Fibroblast of villous mesenchyme (primary cell): ENCODE measurements at regions not wholly inside any gene's neighbourhood (a gene's known extent, or its start where the extent isn't known, plus 50 kb on each side); places are given as distances from the start of the nearest gene placed in this dataset.

Experiments
- DNase-seq: peaks from one replicate; pipeline ENCODE4 v3.0.0-alpha.2; 2010; ENCODE audit warnings: low read depth
- H3K4me3 ChIP-seq: 2 replicates; pipeline ENCODE4 v1.5.1; 2011; ENCODE audit warnings: low read depth, mild to moderate bottlenecking, low read length
- CTCF ChIP-seq: IDR thresholded peaks from 2 replicates; pipeline ENCODE4 v1.5.1; 2012; ENCODE audit warnings: low read depth, mild to moderate bottlenecking, low read length; ENCODE audit not compliant: insufficient read depth

GRCh38 chr4:67019686-67020437 is 525.4 kb downstream of the CENPC start:
- TF ChIP-seq CTCF = no peak
- no peak for DNase-seq
- no peak overlapping the region for H3K4me3 ChIP-seq

- no peak for DNase-seq
- no peak for TF ChIP-seq CTCF
- H3K4me3 ChIP-seq = no peak overlapping the region
Measured at GRCh38 chr4:67014592-67014991, 530.7 kb downstream of the CENPC start.

GRCh38 chr4:67006791-67007190 is 538.5 kb downstream of the CENPC start:
- no peak overlapping the region for H3K4me3 ChIP-seq
- TF ChIP-seq CTCF = no peak
- no peak for DNase-seq

- no peak for DNase-seq
- H3K4me3 ChIP-seq = no peak overlapping the region
- no peak for TF ChIP-seq CTCF
Measured at GRCh38 chr4:66991521-66991920, 553.8 kb downstream of the CENPC start.

GRCh38 chr4:66974665-66975064 is 570.6 kb downstream of the CENPC start:
- no peak for TF ChIP-seq CTCF
- DNase-seq = no peak
- no peak overlapping the region for H3K4me3 ChIP-seq

GRCh38 chr4:66972087-66972486 is 573.2 kb downstream of the CENPC start:
- no peak for TF ChIP-seq CTCF
- no peak for DNase-seq
- H3K4me3 ChIP-seq = no peak overlapping the region

- DNase-seq = no peak
- H3K4me3 ChIP-seq = no peak overlapping the region
- TF ChIP-seq CTCF = no peak
Measured at GRCh38 chr4:66964467-66964866, 580.8 kb downstream of the CENPC start.
